ENCODE measurements at regions not wholly inside any gene's neighbourhood (a gene's known extent, or its start where the extent isn't known, plus 50 kb on each side); places are given as distances from the start of the nearest gene placed in this dataset.

GRCh38 chr6:133052465-133052864 is 188.7 kb upstream of the EYA4 start:
- Histone ChIP-seq H4K91ac (ENCODE audit: insufficient read depth, low read depth, low read length) (no peak overlapping the region), H2AK5ac (ENCODE audit: low read depth, low read length) (no peak overlapping the region), H3K27me3 (ENCODE audit: control insufficient read depth, insufficient read depth, low read length) (no peaks in the 10 kb centered on the region), H3K9me3 (ENCODE audit: control insufficient read depth, insufficient read depth, low read length) (no peaks in the 10 kb centered on the region), H2BK20ac (ENCODE audit: low read depth, low read length) (no peak overlapping the region), H2AK9ac (replicated peaks; ENCODE audit: low read depth, low read length, poor library complexity) (no peak overlapping the region), H3K36me3 (ENCODE audit: control insufficient read depth, insufficient read depth, low read length) (no peaks in the 10 kb centered on the region), H3K4me2 (ENCODE audit: low read depth, low read length) (no peak overlapping the region), H4K8ac (ENCODE audit: low read depth in 2 of 2, low read length in 2 of 2) (no peak overlapping the region), H3K4ac (ENCODE audit: low read depth, low read length) (no peak overlapping the region), H4K5ac (ENCODE audit: low read depth, low read length) (no peak overlapping the region), H3K18ac (ENCODE audit: low read depth, low read length) (no peak overlapping the region), H3K9me1 (ENCODE audit: insufficient read depth, low read length) (0 out of 2 replicates have a peak, but pooled peaks cover 2% of the 10 kb centered on the region), H2AFZ (replicated peaks; ENCODE audit: low read length, poor library complexity) (no peak overlapping the region), H2BK15ac (ENCODE audit: low read depth, low read length) (no peak overlapping the region), H3K4me1 (ENCODE audit: control insufficient read depth, insufficient read depth, low read length) (no peaks in the 10 kb centered on the region; the same call in 1 of the 2 replicates), H3K14ac (replicated peaks; ENCODE audit: low read depth, low read length) (no peak overlapping the region), H3K23ac (ENCODE audit: low read depth, low read length) (no peak overlapping the region), H3K9ac (ENCODE audit: low read depth, low read length) (no peak overlapping the region), H3K4me3 (ENCODE audit: insufficient read depth, low read depth, low read length) (no peak overlapping the region), H3K56ac (ENCODE audit: extremely low read depth, insufficient read depth, low read length) (no peak overlapping the region), H3K79me1 (ENCODE audit: low read depth in 1 of 2, low read length in 2 of 2) (no peaks in the 10 kb centered on the region), H4K20me1 (ENCODE audit: insufficient read depth, low read length) (no peaks in the 10 kb centered on the region), H3K27ac (ENCODE audit: insufficient read depth, low read length) (no peak overlapping the region), H2BK5ac (ENCODE audit: low read depth, low read length, poor library complexity, severe bottlenecking) (no peak overlapping the region), H2BK120ac (ENCODE audit: low read depth, low read length) (no peak overlapping the region)
- no CpG with 5 or more reads among the region's 2 CpGs for WGBS, 2 experiments (ENCODE audit: extremely low coverage in 2 of 2, insufficient read length in 1 of 2)
- intact Hi-C loops (cut with micrococcal nuclease), result no loop called here
- in situ Hi-C loops (cut with MboI; ENCODE audit: low sequenced_read_pairs), result no loop called here
- BruUV-seq (replicated peaks), result no TSS peak
- dilution Hi-C loops (cut with HindIII; ENCODE audit: low sequenced_read_pairs, unreplicated experiment), result no loop called here
- CTCF ChIA-PET, result no interaction called here
- ATAC-seq (ENCODE audit: low read depth) (no peak), DNase-seq (no peak)
- POLR2A ChIA-PET (ENCODE audit: unreplicated experiment), result no interaction called here
- TF ChIP-seq ELK1 (IDR thresholded peaks at IDR 0.05; ENCODE audit: borderline replicate concordance, low read depth, low read length) (no peak), CEBPB (IDR thresholded peaks at IDR 0.05; ENCODE audit: low read depth, low read length) (no peak), MXI1 (IDR thresholded peaks at IDR 0.05; ENCODE audit: borderline replicate concordance, low read depth, low read length) (no peak), SMC3 (IDR thresholded peaks at IDR 0.05; ENCODE audit: low read depth, low read length) (no peak), RFX5 (IDR thresholded peaks at IDR 0.05; ENCODE audit: low read depth, low read length) (no peak), MAZ (IDR thresholded peaks at IDR 0.05; ENCODE audit: borderline replicate concordance, low read depth, low read length) (no peak), NFE2L2 (IDR thresholded peaks at IDR 0.05; ENCODE audit: low read depth, low read length) (no peak), RCOR1 (IDR thresholded peaks at IDR 0.05; ENCODE audit: insufficient replicate concordance, low read length) (no peak), CTCF (conservative IDR thresholded peaks at IDR 0.05; ENCODE audit: low read depth, low read length) (no peak), FOS (IDR thresholded peaks at IDR 0.05; ENCODE audit: low read depth, low read length) (no peak), RAD21 (IDR thresholded peaks at IDR 0.05; ENCODE audit: low read length) (no peak), USF2 (IDR thresholded peaks at IDR 0.05; ENCODE audit: low read depth, low read length) (no peak), MAFK (IDR thresholded peaks at IDR 0.05; ENCODE audit: low read depth, low read length) (no peak)

Measured in IMR-90 (cell line).